NT2/D1 (cell line): ENCODE measurements at regions not wholly inside any gene's neighbourhood (a gene's known extent, or its start where the extent isn't known, plus 50 kb on each side); places are given as distances from the start of the nearest gene placed in this dataset.

Source experiments
- SUZ12 ChIP-seq: IDR thresholded peaks from 2 replicates; pipeline ENCODE4 v1.6.1; 2011; ENCODE audit not compliant: insufficient read length, insufficient read depth; ENCODE audit errors: extremely low read depth
- YY1 ChIP-seq: IDR thresholded peaks from 2 replicates; pipeline ENCODE4 v1.6.1; 2011; ENCODE audit not compliant: insufficient read length, insufficient read depth
- ZNF274 ChIP-seq: IDR thresholded peaks from 2 replicates; pipeline ENCODE4 v1.6.1; 2011; ENCODE audit warnings: mild to moderate bottlenecking, low read depth, low read length

DNA sequence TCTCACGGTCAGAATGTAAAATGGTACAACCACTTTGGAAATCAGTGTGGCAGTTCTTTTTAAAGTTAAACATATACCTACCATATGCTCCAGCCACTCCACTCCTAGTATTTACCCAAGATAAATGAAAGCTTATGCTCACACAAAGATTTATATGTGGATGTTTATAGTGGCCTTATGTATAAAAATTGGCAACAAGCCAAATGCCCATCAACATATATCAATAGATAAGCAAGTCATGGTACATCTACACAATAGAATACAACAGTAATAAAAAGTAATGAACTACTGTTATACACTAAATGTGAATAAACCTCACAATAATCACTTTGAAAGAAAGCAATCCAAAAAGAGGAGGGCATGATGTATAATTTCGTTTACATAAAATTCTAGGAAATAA is 153.5 kb upstream of the LMCD1 start:
- TF ChIP-seq YY1 = no peak
- no peak for TF ChIP-seq ZNF274
- TF ChIP-seq SUZ12 = no peak
